HCT116 (cell line): ENCODE measurements at regions not wholly inside any gene's neighbourhood (a gene's known extent, or its start where the extent isn't known, plus 50 kb on each side); places are given as distances from the start of the nearest gene placed in this dataset.

Source experiments
- ATAC-seq: fragments of 200-7000 bp; cut with Tn5 transposase; 2 replicates; pipeline ENCODE4 v1.9.1; 2020; ENCODE audit warnings: mild to moderate bottlenecking, moderate library complexity
- BruUV-seq: library from RNA; stranded (reverse); fragments of 400-500 nt; replicated peaks from 2 replicates; lab custom pipeline; 2021; lab: Mats Ljungman, UMichigan
- CTCF ChIA-PET: fragments of 300-600 bp; sonication (Branson Sonifier 250); formaldehyde crosslinking; loops from one replicate; lab custom pipeline; 2021; ENCODE audit warnings: antibody characterized with exemption; lab: Charles Lee
- POLR2A ChIA-PET: fragments of 300-600, 350-600 bp; sonication (Branson Sonifier 250); formaldehyde crosslinking; loops from one replicate; lab custom pipeline; 2021; ENCODE audit warnings: antibody characterized with exemption; lab: Charles Lee
- RAD21 ChIA-PET, 2 experiments: fragments of 300-600 bp; sonication (Branson Sonifier 250); formaldehyde crosslinking; loops; one replicate each; lab custom pipeline; 2023; ENCODE audit warnings: low total read pairs in 2 of 2; ENCODE audit not compliant: uncharacterized antibody in 2 of 2, unreplicated experiment in 2 of 2, low non-redundant PET in 1 of 2; lab: Charles Lee
- DNase-seq: peaks from one replicate; pipeline ENCODE4 v3.0.0-alpha.2; 2010; ENCODE audit warnings: low read depth, low spot score
- H2AFZ ChIP-seq: fragments of 200-600 bp; shearing (Covaris generic), sonication (generic); 2 replicates; pipeline ENCODE4 v1.6.1; 2017; ENCODE audit warnings: low read depth, mixed run types, mixed read lengths, antibody characterized with exemption, low read length; ENCODE audit not compliant: poor library complexity, severe bottlenecking
- H3K27ac ChIP-seq: 2 replicates; pipeline ENCODE4 v1.5.1; 2012; ENCODE audit warnings: low read depth, low read length
- H3K27me3 ChIP-seq: fragments of 200-600 bp; sonication (generic); 2 replicates; pipeline ENCODE4 v1.6.1; 2016; ENCODE audit warnings: mixed run types, low read length, mixed read lengths; ENCODE audit not compliant: insufficient read depth
- H3K36me3 ChIP-seq, 2 experiments: fragments of 200-500 bp in 1 of 2; fragments of 200-600 bp in 1 of 2; sonication (Bioruptor generic) in 1 of 2; sonication (generic) in 1 of 2; 2 replicates each; pipeline versions ENCODE4 v1.5.1 to v1.6.1; 2014 to 2016; ENCODE audit warnings: low read length in 2 of 2, inconsistent platforms in 1 of 2, mixed read lengths in 1 of 2, mixed run types in 1 of 2; ENCODE audit not compliant: insufficient read depth in 2 of 2, control insufficient read depth in 1 of 2
- H3K4me1 ChIP-seq, 2 experiments: fragments of 200-600 bp in 1 of 2; sonication (generic) in 1 of 2; 2 replicates each; pipeline versions ENCODE4 v1.5.1 to v1.6.1; 2012 to 2017; ENCODE audit warnings: low read length in 2 of 2, inconsistent platforms in 1 of 2, mild to moderate bottlenecking in 1 of 2, mixed read lengths in 1 of 2, mixed run types in 1 of 2, moderate library complexity in 1 of 2; ENCODE audit not compliant: insufficient read depth in 2 of 2, control insufficient read depth in 1 of 2
- H3K4me2 ChIP-seq: fragments of 200-600 bp; sonication (generic); 2 replicates; pipeline ENCODE4 v1.6.1; 2017; ENCODE audit warnings: mixed run types, low read length, mixed read lengths
- H3K4me3 ChIP-seq, 2 experiments: fragments of 200-600 bp in 1 of 2; sonication (generic) in 1 of 2; replicated peaks in 1 of 2; 2 replicates each; pipeline ENCODE4 v1.5.1; 2011 to 2016; ENCODE audit warnings: low read length in 2 of 2, control low read depth in 1 of 2, low read depth in 1 of 2, mild to moderate bottlenecking in 1 of 2, mixed read lengths in 1 of 2, mixed run types in 1 of 2
- H3K79me2 ChIP-seq: fragments of 200-600 bp; sonication (generic); 2 replicates; pipeline ENCODE4 v1.6.1; 2017; ENCODE audit warnings: mild to moderate bottlenecking, mixed run types, low read length, moderate library complexity, mixed read lengths; ENCODE audit not compliant: insufficient read depth
- H3K9ac ChIP-seq: fragments of 200-600 bp; sonication (generic); 2 replicates; pipeline ENCODE4 v1.6.1; 2016; ENCODE audit warnings: low read length, mixed read lengths
- H3K9me2 ChIP-seq: fragments of 200-600 bp; sonication (generic), shearing (Covaris generic); 2 replicates; pipeline ENCODE4 v1.6.1; 2017; ENCODE audit warnings: mixed run types, mild to moderate bottlenecking, moderate library complexity; ENCODE audit not compliant: insufficient read depth
- H3K9me3 ChIP-seq, 2 experiments: fragments of 200-500 bp in 1 of 2; fragments of 200-600 bp in 1 of 2; sonication (Bioruptor generic) in 1 of 2; sonication (generic) in 1 of 2; 2 replicates each; pipeline ENCODE4 v1.6.1; 2014 to 2017; ENCODE audit warnings: low read length in 2 of 2, mixed read lengths in 2 of 2, inconsistent platforms in 1 of 2, low read depth in 1 of 2, mild to moderate bottlenecking in 1 of 2, mixed run types in 1 of 2, moderate library complexity in 1 of 2; ENCODE audit not compliant: control insufficient read depth in 1 of 2, insufficient read depth in 1 of 2
- H4K20me1 ChIP-seq: fragments of 200-600 bp; sonication (generic), shearing (Covaris generic); 2 replicates; pipeline ENCODE4 v1.6.1; 2017; ENCODE audit warnings: mixed run types, mild to moderate bottlenecking, moderate library complexity; ENCODE audit not compliant: insufficient read depth
- EZH2 ChIP-seq: fragments of 200-600 bp; sonication (generic); IDR thresholded peaks from 2 replicates; pipeline ENCODE4 v1.6.1; 2017; ENCODE audit warnings: antibody characterized with exemption, mixed run types
- RAD21 ChIP-seq: IDR thresholded peaks from 2 replicates; pipeline ENCODE4 v1.6.1; 2012; ENCODE audit warnings: low read depth, mild to moderate bottlenecking
- ZFX ChIP-seq: fragments of 450-650 bp; IDR thresholded peaks from 2 replicates; pipeline ENCODE4 v1.6.1; 2017
- intact Hi-C: fragments of 100-400 bp; cut with micrococcal nuclease; formaldehyde crosslinking; loops from 2 replicates; pipeline ENCODE4 v1.10.0; 2022
- TF ChIP-seq, protein P1 (sequence below): IDR thresholded peaks from 2 replicates; pipeline ENCODE4 v1.6.1; 2012; ENCODE audit warnings: low read depth

DNA sequence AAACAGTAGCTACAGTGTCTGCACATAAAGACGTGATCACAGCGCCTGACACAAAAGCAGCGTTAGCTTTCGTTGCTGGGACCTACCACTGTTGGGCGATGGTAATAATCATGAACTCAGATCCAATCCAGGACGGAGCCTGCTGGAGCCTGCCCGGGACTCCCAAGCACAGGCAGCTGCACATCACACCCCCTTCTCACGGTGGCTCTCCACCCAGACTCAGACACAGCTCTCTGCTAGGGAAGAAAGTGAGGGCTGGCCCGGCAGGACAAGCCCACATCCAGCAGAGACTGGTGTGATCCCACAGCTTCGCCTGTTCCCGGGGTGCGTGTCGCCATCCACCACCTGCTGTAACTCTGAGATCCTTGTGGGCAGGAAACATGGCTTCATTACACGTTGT is 49.9 kb upstream of the FOXN3 start:
- no peaks in the 10 kb centered on the region for H3K27me3 ChIP-seq
- no peak overlapping the region for H3K4me3 ChIP-seq
- DNase-seq, result no peak
- no peaks in the 10 kb centered on the region for H3K9me2 ChIP-seq
- H4K20me1 ChIP-seq, result no peaks in the 10 kb centered on the region
- CTCF ChIA-PET, result no interaction called here
- intact Hi-C loops, result no loop called here
- TF ChIP-seq, protein P1, sequence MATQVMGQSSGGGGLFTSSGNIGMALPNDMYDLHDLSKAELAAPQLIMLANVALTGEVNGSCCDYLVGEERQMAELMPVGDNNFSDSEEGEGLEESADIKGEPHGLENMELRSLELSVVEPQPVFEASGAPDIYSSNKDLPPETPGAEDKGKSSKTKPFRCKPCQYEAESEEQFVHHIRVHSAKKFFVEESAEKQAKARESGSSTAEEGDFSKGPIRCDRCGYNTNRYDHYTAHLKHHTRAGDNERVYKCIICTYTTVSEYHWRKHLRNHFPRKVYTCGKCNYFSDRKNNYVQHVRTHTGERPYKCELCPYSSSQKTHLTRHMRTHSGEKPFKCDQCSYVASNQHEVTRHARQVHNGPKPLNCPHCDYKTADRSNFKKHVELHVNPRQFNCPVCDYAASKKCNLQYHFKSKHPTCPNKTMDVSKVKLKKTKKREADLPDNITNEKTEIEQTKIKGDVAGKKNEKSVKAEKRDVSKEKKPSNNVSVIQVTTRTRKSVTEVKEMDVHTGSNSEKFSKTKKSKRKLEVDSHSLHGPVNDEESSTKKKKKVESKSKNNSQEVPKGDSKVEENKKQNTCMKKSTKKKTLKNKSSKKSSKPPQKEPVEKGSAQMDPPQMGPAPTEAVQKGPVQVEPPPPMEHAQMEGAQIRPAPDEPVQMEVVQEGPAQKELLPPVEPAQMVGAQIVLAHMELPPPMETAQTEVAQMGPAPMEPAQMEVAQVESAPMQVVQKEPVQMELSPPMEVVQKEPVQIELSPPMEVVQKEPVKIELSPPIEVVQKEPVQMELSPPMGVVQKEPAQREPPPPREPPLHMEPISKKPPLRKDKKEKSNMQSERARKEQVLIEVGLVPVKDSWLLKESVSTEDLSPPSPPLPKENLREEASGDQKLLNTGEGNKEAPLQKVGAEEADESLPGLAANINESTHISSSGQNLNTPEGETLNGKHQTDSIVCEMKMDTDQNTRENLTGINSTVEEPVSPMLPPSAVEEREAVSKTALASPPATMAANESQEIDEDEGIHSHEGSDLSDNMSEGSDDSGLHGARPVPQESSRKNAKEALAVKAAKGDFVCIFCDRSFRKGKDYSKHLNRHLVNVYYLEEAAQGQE, result no peak
- TF ChIP-seq EZH2 (no peak), RAD21 (no peak), ZFX (no peak)
- RAD21 ChIA-PET, result no interaction called here
- H3K27ac ChIP-seq, result no peak overlapping the region
- POLR2A ChIA-PET, result no interaction called here
- no peak overlapping the region for H3K4me2 ChIP-seq
- H3K9me3 ChIP-seq, result no peaks in the 10 kb centered on the region
- H3K4me1 ChIP-seq, result no peaks in the 10 kb centered on the region
- H3K36me3 ChIP-seq, result no peaks in the 10 kb centered on the region
- H3K79me2 ChIP-seq, result no peaks in the 10 kb centered on the region
- ATAC-seq, result no peak
- H2AFZ ChIP-seq, result no peak overlapping the region
- no TSS peak for BruUV-seq
- H3K9ac ChIP-seq, result no peak overlapping the region
